ENCODE measurements at regions not wholly inside any gene's neighbourhood (a gene's known extent, or its start where the extent isn't known, plus 50 kb on each side); places are given as distances from the start of the nearest gene placed in this dataset.

DNA sequence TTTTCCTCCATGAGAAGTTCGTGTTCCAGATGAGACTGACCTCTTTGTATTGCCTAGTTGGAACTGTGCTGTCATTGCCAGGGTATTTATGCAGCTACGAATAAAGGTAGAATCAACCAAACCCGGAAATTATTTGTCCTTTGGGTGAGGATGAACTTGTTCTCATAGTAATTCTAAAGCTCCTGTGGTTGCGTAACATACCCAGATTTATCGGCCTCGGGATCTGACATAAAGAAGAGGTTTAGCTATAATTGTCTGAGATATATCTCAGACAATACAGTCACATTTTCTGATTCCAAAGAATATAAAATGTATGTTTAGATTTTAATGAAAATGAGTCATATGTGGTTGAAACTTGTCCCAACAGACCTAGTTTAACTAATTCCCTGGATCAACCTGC, 628.7 kb upstream of the LINC00305 start:
- H3K27ac ChIP-seq (ENCODE audit: low read depth, low read length), result no peak overlapping the region
- ChIA-PET CTCF (interaction anchor here (0.6 kb wide), 1 partner anchor 45 kb away, joined by 3 read pairs; no protein-coding TSS in a partner anchor), POLR2A (no interaction called here)
- H3K9me3 ChIP-seq (ENCODE audit: control insufficient read depth, insufficient read depth, low read length), result peaks cover 3% of the 10 kb centered on the region; the same call in 1 of the 2 replicates
- TF ChIP-seq, protein P1, sequence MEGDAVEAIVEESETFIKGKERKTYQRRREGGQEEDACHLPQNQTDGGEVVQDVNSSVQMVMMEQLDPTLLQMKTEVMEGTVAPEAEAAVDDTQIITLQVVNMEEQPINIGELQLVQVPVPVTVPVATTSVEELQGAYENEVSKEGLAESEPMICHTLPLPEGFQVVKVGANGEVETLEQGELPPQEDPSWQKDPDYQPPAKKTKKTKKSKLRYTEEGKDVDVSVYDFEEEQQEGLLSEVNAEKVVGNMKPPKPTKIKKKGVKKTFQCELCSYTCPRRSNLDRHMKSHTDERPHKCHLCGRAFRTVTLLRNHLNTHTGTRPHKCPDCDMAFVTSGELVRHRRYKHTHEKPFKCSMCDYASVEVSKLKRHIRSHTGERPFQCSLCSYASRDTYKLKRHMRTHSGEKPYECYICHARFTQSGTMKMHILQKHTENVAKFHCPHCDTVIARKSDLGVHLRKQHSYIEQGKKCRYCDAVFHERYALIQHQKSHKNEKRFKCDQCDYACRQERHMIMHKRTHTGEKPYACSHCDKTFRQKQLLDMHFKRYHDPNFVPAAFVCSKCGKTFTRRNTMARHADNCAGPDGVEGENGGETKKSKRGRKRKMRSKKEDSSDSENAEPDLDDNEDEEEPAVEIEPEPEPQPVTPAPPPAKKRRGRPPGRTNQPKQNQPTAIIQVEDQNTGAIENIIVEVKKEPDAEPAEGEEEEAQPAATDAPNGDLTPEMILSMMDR (IDR thresholded peaks at IDR 0.05; ENCODE audit: low read depth, low read length), result no peak
- no peak overlapping the region for H3K4me3 ChIP-seq (ENCODE audit: low read depth, low read length)
- DNase-seq (ENCODE audit: low read depth, low spot score), result no peak
- no peaks in the 10 kb centered on the region for H3K27me3 ChIP-seq (ENCODE audit: control insufficient read depth, insufficient read depth, low read length)

DNA sequence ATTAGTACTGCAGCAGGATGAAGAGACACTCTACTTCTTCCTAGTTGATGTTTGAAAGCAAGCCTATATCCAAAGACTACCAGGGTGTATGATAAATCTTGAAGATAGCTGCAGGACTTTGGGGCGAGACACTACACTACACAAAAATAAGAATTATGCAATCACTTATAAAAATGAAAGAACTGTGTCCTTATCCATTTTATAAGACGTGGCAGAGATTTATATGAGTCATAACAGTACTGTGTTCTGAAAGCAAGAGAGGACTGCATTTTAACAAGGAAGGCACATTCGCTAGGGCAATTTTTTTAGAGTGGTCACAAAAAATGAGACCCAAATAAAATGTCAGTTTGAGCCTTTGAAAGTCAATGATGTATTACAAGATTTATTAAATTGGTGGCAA, 617.0 kb upstream of the LINC00305 start:
- ChIA-PET POLR2A (no interaction called here), CTCF (no interaction called here)
- H3K9me3 ChIP-seq (ENCODE audit: control insufficient read depth, insufficient read depth, low read length), result peaks cover 2% of the 10 kb centered on the region; the same call in 1 of the 2 replicates
- H3K27ac ChIP-seq (ENCODE audit: low read depth, low read length), result no peak overlapping the region
- no peak for DNase-seq (ENCODE audit: low read depth, low spot score)
- no peaks in the 10 kb centered on the region for H3K27me3 ChIP-seq (ENCODE audit: control insufficient read depth, insufficient read depth, low read length)
- TF ChIP-seq, protein P1 (IDR thresholded peaks at IDR 0.05; ENCODE audit: low read depth, low read length), result no peak
- H3K4me3 ChIP-seq (ENCODE audit: low read depth, low read length), result no peak overlapping the region

DNA sequence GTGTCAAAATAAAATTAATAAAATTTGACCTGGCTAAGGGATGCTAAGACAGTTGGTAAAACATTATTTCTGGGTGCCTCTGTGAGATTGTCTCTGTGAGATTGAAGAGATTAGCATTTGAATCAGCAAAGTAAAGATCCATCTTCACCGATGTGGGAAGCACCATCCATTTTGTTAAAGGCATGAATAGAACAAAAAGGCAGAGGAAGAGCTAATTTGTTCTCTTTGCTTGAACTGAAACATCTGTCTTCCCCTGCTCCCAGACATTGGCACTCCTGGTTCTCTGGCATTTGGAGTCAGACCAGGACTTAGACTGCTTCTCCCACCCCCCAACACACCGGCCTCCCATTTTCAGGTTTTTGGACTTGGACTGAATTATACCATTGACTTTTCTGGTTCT, 603.8 kb upstream of the LINC00305 start:
- ChIA-PET CTCF (no interaction called here), POLR2A (no interaction called here)
- no peak overlapping the region for H3K27ac ChIP-seq (ENCODE audit: low read depth, low read length)
- TF ChIP-seq, protein P1 (IDR thresholded peaks at IDR 0.05; ENCODE audit: low read depth, low read length), result no peak
- H3K4me3 ChIP-seq (ENCODE audit: low read depth, low read length), result no peak overlapping the region
- H3K27me3 ChIP-seq (ENCODE audit: control insufficient read depth, insufficient read depth, low read length), result no peaks in the 10 kb centered on the region
- H3K9me3 ChIP-seq (ENCODE audit: control insufficient read depth, insufficient read depth, low read length), result peaks cover 13% of the 10 kb centered on the region
- no peak for DNase-seq (ENCODE audit: low read depth, low spot score)

DNA sequence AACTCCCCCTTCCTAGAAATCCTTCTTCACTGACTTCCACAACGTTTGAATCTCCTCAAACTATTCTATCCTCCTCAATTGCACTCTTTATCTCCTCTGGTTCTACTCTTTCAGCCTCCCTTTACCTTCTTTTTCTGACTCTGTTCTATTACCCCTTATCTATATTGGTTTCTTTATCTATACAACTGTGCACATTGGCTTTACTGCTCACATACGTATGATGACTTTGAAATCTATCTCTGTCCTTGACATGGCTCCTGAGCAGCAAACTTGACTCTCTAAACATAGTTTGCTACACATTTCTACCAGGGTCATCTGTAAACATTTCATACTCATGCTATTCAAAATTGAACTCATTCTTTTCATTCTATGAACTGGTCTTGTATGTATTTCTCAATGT, 601.0 kb upstream of the LINC00305 start:
- H3K27ac ChIP-seq (ENCODE audit: low read depth, low read length), result no peak overlapping the region
- ChIA-PET POLR2A (no interaction called here), CTCF (no interaction called here)
- TF ChIP-seq, protein P1 (IDR thresholded peaks at IDR 0.05; ENCODE audit: low read depth, low read length), result no peak
- no peaks in the 10 kb centered on the region for H3K27me3 ChIP-seq (ENCODE audit: control insufficient read depth, insufficient read depth, low read length)
- H3K4me3 ChIP-seq (ENCODE audit: low read depth, low read length), result no peak overlapping the region
- DNase-seq (ENCODE audit: low read depth, low spot score), result no peak
- no peaks in the 10 kb centered on the region; the same call in 1 of the 2 replicates for H3K9me3 ChIP-seq (ENCODE audit: control insufficient read depth, insufficient read depth, low read length)

DNA sequence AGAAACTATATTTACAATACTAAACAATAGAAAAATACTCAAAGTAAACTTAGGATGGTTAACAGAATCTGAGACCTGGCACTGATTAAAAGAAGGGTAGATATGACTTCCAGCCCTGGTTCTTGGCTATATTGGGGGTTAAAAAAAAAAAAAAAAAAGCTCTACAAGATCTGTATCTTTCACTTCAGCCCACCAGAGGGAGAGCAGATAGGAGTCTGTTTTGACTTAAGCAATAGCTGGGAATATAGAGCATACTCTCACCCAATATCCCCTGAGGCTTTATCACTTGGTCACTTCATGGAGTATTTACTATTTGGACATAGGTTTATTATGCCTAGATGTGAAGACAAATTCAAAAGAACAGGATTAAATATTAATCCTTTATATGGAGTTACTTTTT, 598.9 kb upstream of the LINC00305 start:
- no peak overlapping the region for H3K27ac ChIP-seq (ENCODE audit: low read depth, low read length)
- CTCF ChIA-PET, result no interaction called here
- H3K4me3 ChIP-seq (ENCODE audit: low read depth, low read length), result no peak overlapping the region
- H3K9me3 ChIP-seq (ENCODE audit: control insufficient read depth, insufficient read depth, low read length), result no peaks in the 10 kb centered on the region; the same call in 1 of the 2 replicates
- DNase-seq (ENCODE audit: low read depth, low spot score), result no peak
- H3K27me3 ChIP-seq (ENCODE audit: control insufficient read depth, insufficient read depth, low read length), result no peaks in the 10 kb centered on the region
- POLR2A ChIA-PET, result no interaction called here
- TF ChIP-seq, protein P1 (IDR thresholded peaks at IDR 0.05; ENCODE audit: low read depth, low read length), result no peak
